Transverse colon (tissue), 3 donors: ENCODE measurements at regions not wholly inside any gene's neighbourhood (a gene's known extent, or its start where the extent isn't known, plus 50 kb on each side); places are given as distances from the start of the nearest gene placed in this dataset.

Experiments used
- CTCF ChIP-seq, 5 experiments: fragments of 200-600 bp in 3 of 5; fragments of 450-650 bp in 2 of 5; sonication (generic) in 3 of 5; IDR thresholded peaks; 1 replicate in 2 of 5; 2 replicates in 3 of 5; pipeline ENCODE4 v1.5.1; 2016 to 2017; ENCODE audit warnings: antibody characterized with exemption in 5 of 5, inconsistent platforms in 3 of 5, mild to moderate bottlenecking in 2 of 5, moderate library complexity in 1 of 5
- POLR2A ChIP-seq: fragments of 450-650 bp; IDR thresholded peaks from one replicate; pipeline ENCODE4 v1.6.1; 2016; ENCODE audit warnings: antibody characterized with exemption, mild to moderate bottlenecking, moderate library complexity

DNA sequence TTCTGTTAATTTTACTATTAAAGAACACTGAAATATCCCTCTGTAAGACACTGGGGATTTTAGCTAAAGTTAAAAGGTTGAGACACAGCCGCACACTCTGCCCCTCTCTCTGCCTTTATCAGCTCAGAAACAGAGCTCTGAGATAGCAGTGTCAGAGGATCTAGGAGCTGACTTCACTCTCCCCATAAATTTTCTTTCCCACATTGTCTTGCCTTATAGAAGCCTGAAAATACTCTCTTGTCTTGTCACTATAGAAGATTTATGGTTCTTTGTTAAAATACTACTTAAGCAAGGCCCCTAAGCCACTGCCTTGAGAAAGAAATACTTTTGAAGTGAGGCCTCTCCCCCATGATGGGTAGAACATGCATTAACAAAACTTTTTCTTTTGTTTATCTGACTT lies 105.7 kb upstream of the C10orf90 start:
- TF ChIP-seq POLR2A (no peak), CTCF (IDR thresholded peaks at IDR 0.05) (no peak)
